H1 (cell line): ENCODE measurements at regions not wholly inside any gene's neighbourhood (a gene's known extent, or its start where the extent isn't known, plus 50 kb on each side); places are given as distances from the start of the nearest gene placed in this dataset.

Source experiments
- ATF3 ChIP-seq: IDR thresholded peaks from 2 replicates; pipeline ENCODE4 v1.6.1; 2011; ENCODE audit warnings: low read depth, mild to moderate bottlenecking, low read length; ENCODE audit not compliant: insufficient read depth

DNA sequence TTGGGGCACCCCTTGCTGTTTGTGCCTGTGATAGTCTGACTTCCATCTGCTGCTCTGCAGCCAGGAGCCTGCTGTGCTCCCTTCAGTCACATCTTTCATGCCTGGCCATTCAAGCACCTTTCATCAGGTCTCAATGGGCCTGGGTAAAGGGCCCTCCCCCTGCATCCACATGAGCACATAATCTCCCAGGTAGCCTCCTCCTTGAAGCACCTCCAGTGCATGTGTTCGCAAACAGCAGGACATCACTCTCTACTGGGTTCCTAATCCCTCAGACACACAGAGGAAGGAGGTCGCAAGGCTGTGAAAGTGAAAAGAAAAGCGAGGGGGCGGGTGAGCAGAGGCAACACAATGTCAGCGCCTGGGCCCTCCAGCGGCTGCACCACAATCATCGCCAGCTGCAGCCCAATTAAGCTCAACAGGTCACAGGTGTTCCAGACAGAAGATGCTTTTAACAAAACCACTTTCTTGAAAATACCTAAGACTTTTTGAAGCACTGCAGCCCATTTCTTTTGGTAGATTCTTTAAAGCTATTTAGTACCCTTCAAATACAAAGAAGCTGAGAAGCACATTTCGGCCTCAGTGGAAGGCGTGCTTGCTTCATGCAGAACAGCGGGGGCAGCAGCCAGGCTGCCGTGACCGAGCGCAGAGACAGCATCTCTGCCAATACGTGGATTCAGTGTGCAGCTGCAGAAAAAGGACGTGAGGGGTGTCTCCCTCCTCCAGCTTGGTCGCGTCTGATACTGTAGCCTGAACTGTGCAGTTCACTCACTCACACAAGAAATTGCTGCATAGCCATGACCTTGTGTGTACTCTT is 92.2 kb upstream of the SPRY1 start (continued):
- no peak for TF ChIP-seq ATF3
